ACC112 (cell line): ENCODE measurements at regions not wholly inside any gene's neighbourhood (a gene's known extent, or its start where the extent isn't known, plus 50 kb on each side); places are given as distances from the start of the nearest gene placed in this dataset.
"Not testable (repeated sequence)": the region's sequence is repeated elsewhere in the genome, so short reads cannot be mapped to it uniquely, and the experiment has no call there.

Experiments
- H2AFZ ChIP-seq: fragments of 200-600 bp; sonication (generic); one replicate; pipeline ENCODE4 v1.6.0; 2017; ENCODE audit warnings: antibody characterized with exemption, low read length; ENCODE audit not compliant: unreplicated experiment
- H3K27ac ChIP-seq: fragments of 200-600 bp; sonication (generic); 2 replicates; pipeline ENCODE4 v1.5.1; 2014; ENCODE audit warnings: low read depth, mild to moderate bottlenecking, antibody characterized with exemption, low read length, moderate library complexity
- H3K27me3 ChIP-seq: fragments of 200-600 bp; sonication (generic); 2 replicates; pipeline ENCODE4 v1.6.1; 2014; ENCODE audit warnings: mild to moderate bottlenecking, antibody characterized with exemption, low read length, moderate library complexity, mixed read lengths; ENCODE audit not compliant: insufficient read depth
- H3K36me3 ChIP-seq: fragments of 200-600 bp; sonication (generic); 2 replicates; pipeline ENCODE4 v1.6.1; 2016; ENCODE audit warnings: mild to moderate bottlenecking, antibody characterized with exemption, low read length, moderate library complexity, mixed read lengths; ENCODE audit not compliant: insufficient read depth
- H3K4me1 ChIP-seq: fragments of 200-600 bp; sonication (generic); one replicate; pipeline ENCODE4 v1.6.1; 2016; ENCODE audit warnings: low read length, mixed read lengths; ENCODE audit not compliant: insufficient read depth, unreplicated experiment, control insufficient read depth
- H3K4me3 ChIP-seq: fragments of 200-600 bp; sonication (generic); 2 replicates; pipeline ENCODE4 v1.5.1; 2014; ENCODE audit warnings: mild to moderate bottlenecking, low read depth, low read length
- H3K79me2 ChIP-seq: fragments of 200-600 bp; sonication (generic); one replicate; pipeline ENCODE4 v1.6.0; 2016; ENCODE audit warnings: low read length; ENCODE audit not compliant: control insufficient read depth, unreplicated experiment, insufficient read depth

- not testable (repeated sequence) for H3K4me3 ChIP-seq
Measured at GRCh38 chr18:15164446-15164845, 416.5 kb downstream of the ANKRD30B start.

GRCh38 chr18:15165048-15165447 is 417.1 kb downstream of the ANKRD30B start:
- H3K27me3 ChIP-seq, result peaks cover 3% of the 10 kb centered on the region; the same call in 1 of the 2 replicates
- no peaks in the 10 kb centered on the region for H3K79me2 ChIP-seq
- H3K36me3 ChIP-seq, result no peaks in the 10 kb centered on the region
- no peak overlapping the region for H3K27ac ChIP-seq
- H2AFZ ChIP-seq, result no peak overlapping the region
- no peak overlapping the region for H3K4me3 ChIP-seq
- H3K4me1 ChIP-seq, result no peaks in the 10 kb centered on the region

More at GRCh38 chr18:15164446-15164845, 416.5 kb downstream of the ANKRD30B start:
- H3K4me1 ChIP-seq, H2AFZ ChIP-seq, H3K27me3 ChIP-seq, H3K79me2 ChIP-seq, H3K27ac ChIP-seq, H3K36me3 ChIP-seq: not testable (repeated sequence)

- not testable (repeated sequence) for H3K79me2 ChIP-seq, H3K27ac ChIP-seq, H2AFZ ChIP-seq, H3K4me1 ChIP-seq, H3K36me3 ChIP-seq, H3K4me3 ChIP-seq
- H3K27me3 ChIP-seq, result peaks cover 12% of the 10 kb centered on the region; the same call in 1 of the 2 replicates
Measured at GRCh38 chr18:15193028-15193427, 445.1 kb downstream of the ANKRD30B start.

- not testable (repeated sequence) for H3K4me1 ChIP-seq, H2AFZ ChIP-seq, H3K27ac ChIP-seq, H3K36me3 ChIP-seq, H3K79me2 ChIP-seq, H3K4me3 ChIP-seq
- H3K27me3 ChIP-seq, result peaks cover 19% of the 10 kb centered on the region
Measured at GRCh38 chr18:15193813-15194212, 445.8 kb downstream of the ANKRD30B start.

- not testable (repeated sequence) for H3K36me3 ChIP-seq, H2AFZ ChIP-seq, H3K4me1 ChIP-seq, H3K79me2 ChIP-seq, H3K27ac ChIP-seq
- Histone ChIP-seq H3K27me3 (peaks cover 20% of the 10 kb centered on the region), H3K4me3 (peak overlapping the region; percentile 51)
Measured at GRCh38 chr18:15197338-15198115, 449.6 kb downstream of the ANKRD30B start.

- no peaks in the 10 kb centered on the region for H3K4me1 ChIP-seq
Measured at GRCh38 chr18:15198116-15198389, 450.1 kb downstream of the ANKRD30B start.

More at GRCh38 chr18:15198116-15198389, 450.1 kb downstream of the ANKRD30B start:
- H3K27me3 ChIP-seq, result peaks cover 20% of the 10 kb centered on the region
- H3K27ac ChIP-seq, result no peak overlapping the region
- H3K36me3 ChIP-seq, result no peaks in the 10 kb centered on the region
- H3K79me2 ChIP-seq, result no peaks in the 10 kb centered on the region
- H2AFZ ChIP-seq, result no peak overlapping the region
- H3K4me3 ChIP-seq, result peak overlapping the region; percentile 51
